ENCODE measurements at regions not wholly inside any gene's neighbourhood (a gene's known extent, or its start where the extent isn't known, plus 50 kb on each side); places are given as distances from the start of the nearest gene placed in this dataset.

DNA sequence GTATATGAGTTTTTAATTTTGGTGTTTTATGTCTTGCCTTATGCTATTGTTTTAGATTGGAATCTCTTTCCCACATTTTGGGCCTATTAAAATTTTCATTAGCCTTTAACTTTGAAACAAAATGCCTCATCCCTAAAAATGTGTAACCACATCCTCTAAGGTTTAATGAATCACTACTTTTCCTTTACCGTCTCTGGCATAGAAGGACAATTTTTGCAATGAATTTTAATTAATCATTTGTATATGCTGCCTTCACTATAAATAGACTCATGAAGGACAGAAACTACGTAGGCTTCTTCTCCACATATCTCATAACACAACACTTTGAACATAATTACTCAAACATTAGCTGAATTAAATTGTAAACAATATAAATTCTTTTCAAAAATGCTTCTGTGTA, 421.5 kb downstream of the NLGN4X start:
- no peak for TF ChIP-seq POLR2AphosphoS5 (IDR thresholded peaks at IDR 0.05; ENCODE audit: low read depth, low read length)
- TF ChIP-seq, protein P1, sequence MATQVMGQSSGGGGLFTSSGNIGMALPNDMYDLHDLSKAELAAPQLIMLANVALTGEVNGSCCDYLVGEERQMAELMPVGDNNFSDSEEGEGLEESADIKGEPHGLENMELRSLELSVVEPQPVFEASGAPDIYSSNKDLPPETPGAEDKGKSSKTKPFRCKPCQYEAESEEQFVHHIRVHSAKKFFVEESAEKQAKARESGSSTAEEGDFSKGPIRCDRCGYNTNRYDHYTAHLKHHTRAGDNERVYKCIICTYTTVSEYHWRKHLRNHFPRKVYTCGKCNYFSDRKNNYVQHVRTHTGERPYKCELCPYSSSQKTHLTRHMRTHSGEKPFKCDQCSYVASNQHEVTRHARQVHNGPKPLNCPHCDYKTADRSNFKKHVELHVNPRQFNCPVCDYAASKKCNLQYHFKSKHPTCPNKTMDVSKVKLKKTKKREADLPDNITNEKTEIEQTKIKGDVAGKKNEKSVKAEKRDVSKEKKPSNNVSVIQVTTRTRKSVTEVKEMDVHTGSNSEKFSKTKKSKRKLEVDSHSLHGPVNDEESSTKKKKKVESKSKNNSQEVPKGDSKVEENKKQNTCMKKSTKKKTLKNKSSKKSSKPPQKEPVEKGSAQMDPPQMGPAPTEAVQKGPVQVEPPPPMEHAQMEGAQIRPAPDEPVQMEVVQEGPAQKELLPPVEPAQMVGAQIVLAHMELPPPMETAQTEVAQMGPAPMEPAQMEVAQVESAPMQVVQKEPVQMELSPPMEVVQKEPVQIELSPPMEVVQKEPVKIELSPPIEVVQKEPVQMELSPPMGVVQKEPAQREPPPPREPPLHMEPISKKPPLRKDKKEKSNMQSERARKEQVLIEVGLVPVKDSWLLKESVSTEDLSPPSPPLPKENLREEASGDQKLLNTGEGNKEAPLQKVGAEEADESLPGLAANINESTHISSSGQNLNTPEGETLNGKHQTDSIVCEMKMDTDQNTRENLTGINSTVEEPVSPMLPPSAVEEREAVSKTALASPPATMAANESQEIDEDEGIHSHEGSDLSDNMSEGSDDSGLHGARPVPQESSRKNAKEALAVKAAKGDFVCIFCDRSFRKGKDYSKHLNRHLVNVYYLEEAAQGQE (IDR thresholded peaks at IDR 0.05; ENCODE audit: insufficient read depth in 1 of 2, low read depth in 2 of 2, low read length in 2 of 2): no peak

All from PFSK-1 (cell line).